ENCODE measurements at regions not wholly inside any gene's neighbourhood (a gene's known extent, or its start where the extent isn't known, plus 50 kb on each side); places are given as distances from the start of the nearest gene placed in this dataset.

GRCh38 chr16:55232822-55233221 is 91.2 kb upstream of the IRX6 start:
- Histone ChIP-seq H3K4me1 (no peaks in the 10 kb centered on the region), H3K4me3 (no peak overlapping the region), H3K27me3 (no peaks in the 10 kb centered on the region), H3K27ac (no peak overlapping the region), H3K9me3 (no peaks in the 10 kb centered on the region), H3K36me3 (no peaks in the 10 kb centered on the region)
- WGBS, result 77% methylated on average over 7 of the region's 7 CpGs
- TF ChIP-seq POLR2A (IDR thresholded peaks at IDR 0.05), result no peak
- TF ChIP-seq EP300 (IDR thresholded peaks at IDR 0.05), result no peak
- TF ChIP-seq POLR2AphosphoS5 (IDR thresholded peaks at IDR 0.05), result no peak
- no peak for TF ChIP-seq CTCF (IDR thresholded peaks at IDR 0.05)
- no peak for DNase-seq (ENCODE audit: low spot score in 2 of 2)

GRCh38 chr16:55233464-55233863 is 90.5 kb upstream of the IRX6 start:
- Histone ChIP-seq H3K9me3 (no peaks in the 10 kb centered on the region), H3K4me3 (no peak overlapping the region), H3K4me1 (no peaks in the 10 kb centered on the region), H3K27me3 (no peaks in the 10 kb centered on the region), H3K36me3 (no peaks in the 10 kb centered on the region), H3K27ac (no peak overlapping the region)
- TF ChIP-seq EP300 (IDR thresholded peaks at IDR 0.05), result no peak
- no peak for TF ChIP-seq POLR2AphosphoS5 (IDR thresholded peaks at IDR 0.05)
- TF ChIP-seq POLR2A (IDR thresholded peaks at IDR 0.05), result no peak
- no peak for TF ChIP-seq CTCF (IDR thresholded peaks at IDR 0.05)
- no peak for DNase-seq (ENCODE audit: low spot score in 2 of 2)
- WGBS, result 18% methylated on average over 1 of the region's 1 CpG

- no peak overlapping the region for H3K4me3 ChIP-seq
- WGBS, result 90% methylated on average over 4 of the region's 5 CpGs
- no peak for DNase-seq (ENCODE audit: low spot score in 2 of 2)
- TF ChIP-seq POLR2AphosphoS5 (IDR thresholded peaks at IDR 0.05) (no peak), POLR2A (IDR thresholded peaks at IDR 0.05) (no peak), CTCF (IDR thresholded peaks at IDR 0.05) (no peak)
- H3K27me3 ChIP-seq, result peaks cover 6% of the 10 kb centered on the region
- H3K36me3 ChIP-seq, result no peaks in the 10 kb centered on the region
- H3K4me1 ChIP-seq, result no peaks in the 10 kb centered on the region
- H3K27ac ChIP-seq, result no peak overlapping the region
- H3K9me3 ChIP-seq, result no peaks in the 10 kb centered on the region
These were observed 87.3 kb upstream of the IRX6 start for GRCh38 chr16:55236655-55237054.

- Histone ChIP-seq H3K27ac (no peak overlapping the region), H3K4me1 (no peaks in the 10 kb centered on the region), H3K4me3 (no peak overlapping the region), H3K36me3 (no peaks in the 10 kb centered on the region), H3K27me3 (peaks cover 7% of the 10 kb centered on the region), H3K9me3 (no peaks in the 10 kb centered on the region)
- TF ChIP-seq POLR2A (IDR thresholded peaks at IDR 0.05) (no peak), CTCF (IDR thresholded peaks at IDR 0.05) (no peak), EP300 (IDR thresholded peaks at IDR 0.05) (no peak), POLR2AphosphoS5 (IDR thresholded peaks at IDR 0.05) (no peak)
- no peak for DNase-seq (ENCODE audit: low spot score in 2 of 2)
These were observed 84.3 kb upstream of the IRX6 start for GRCh38 chr16:55239723-55240122.

GRCh38 chr16:55240888-55241287 is 83.1 kb upstream of the IRX6 start:
- Histone ChIP-seq H3K4me1 (no peaks in the 10 kb centered on the region), H3K27me3 (peaks cover 7% of the 10 kb centered on the region), H3K4me3 (no peak overlapping the region), H3K9me3 (no peaks in the 10 kb centered on the region), H3K27ac (no peak overlapping the region), H3K36me3 (no peaks in the 10 kb centered on the region)
- TF ChIP-seq POLR2A (IDR thresholded peaks at IDR 0.05), result no peak
- TF ChIP-seq EP300 (IDR thresholded peaks at IDR 0.05), result no peak
- no peak for TF ChIP-seq POLR2AphosphoS5 (IDR thresholded peaks at IDR 0.05)
- TF ChIP-seq CTCF (IDR thresholded peaks at IDR 0.05), result no peak
- WGBS, result 78% methylated on average over 7 of the region's 7 CpGs
- DNase-seq (ENCODE audit: low spot score in 2 of 2), result no peak
